ENCODE measurements at regions not wholly inside any gene's neighbourhood (a gene's known extent, or its start where the extent isn't known, plus 50 kb on each side); places are given as distances from the start of the nearest gene placed in this dataset.

DNA sequence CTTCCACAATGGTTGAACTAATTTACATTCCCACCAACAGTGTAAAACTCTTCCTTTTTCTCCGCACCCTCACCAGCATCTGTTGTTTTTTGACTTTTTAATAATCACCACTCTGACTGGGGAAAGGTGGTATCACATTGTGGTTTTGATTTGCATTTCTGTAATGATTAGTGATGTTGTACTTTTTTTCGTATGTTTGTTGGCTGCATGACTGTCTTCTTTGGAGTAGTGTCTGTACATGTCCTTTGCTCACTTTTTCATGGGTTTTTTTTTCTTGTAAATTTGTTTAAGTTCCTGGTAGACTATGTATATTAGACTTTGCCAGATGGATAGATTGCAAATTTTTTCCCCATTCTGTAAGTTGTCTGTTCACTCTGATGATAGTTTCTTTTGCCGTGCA lies 574.8 kb downstream of the KCNJ3 start:
- no peak for TF ChIP-seq MTA2 (IDR thresholded peaks at IDR 0.05; ENCODE audit: low read depth)
- TF ChIP-seq PML (IDR thresholded peaks at IDR 0.05; ENCODE audit: low read length), result no peak
- no peak for TF ChIP-seq MEIS2 (IDR thresholded peaks at IDR 0.05; ENCODE audit: partially characterized antibody)
- TF ChIP-seq ZNF780A (CRISPR knock-in tag; IDR thresholded peaks at IDR 0.05), result no peak
- TF ChIP-seq ZBTB1 (CRISPR knock-in tag; IDR thresholded peaks at IDR 0.05; ENCODE audit: borderline replicate concordance, low read depth), result no peak
- TF ChIP-seq BDP1 (IDR thresholded peaks at IDR 0.05; ENCODE audit: insufficient read depth, insufficient read length), result no peak
- TF ChIP-seq ZNF282 (CRISPR knock-in tag; IDR thresholded peaks at IDR 0.05), result no peak
- WGBS (ENCODE audit: insufficient coverage, low coverage, missing lambda C conversion rate), result 3% methylated on average over 3 of the region's 3 CpGs
- intact Hi-C loops (cut with micrococcal nuclease), result no loop called here
- ATAC-seq (no peak), DNase-seq (ENCODE audit: extremely low read depth in 1 of 4, low spot score in 3 of 4) (no peak), FAIRE-seq (no peak)
- no peaks in the 10 kb centered on the region for H3K27me3 ChIP-seq (ENCODE audit: control insufficient read depth in 2 of 2, insufficient read depth in 2 of 2, low read length in 2 of 2)
- in situ Hi-C loops (cut with MboI), result no loop called here
- ChIA-PET CTCF (ENCODE audit: low intra/inter-chr PET ratio) (no interaction called here), POLR2A (no interaction called here)
- H4K20me1 ChIP-seq (replicated peaks; ENCODE audit: control insufficient read depth, insufficient read depth, low read length), result no peaks in the 10 kb centered on the region
- H2AFZ ChIP-seq (ENCODE audit: low read depth, low read length), result no peak overlapping the region
- no peaks in the 10 kb centered on the region for H3K9me3 ChIP-seq (replicated peaks; ENCODE audit: control insufficient read depth, insufficient read depth, low read depth, low read length)
- no peaks in the 10 kb centered on the region for H3K79me2 ChIP-seq (ENCODE audit: control insufficient read depth, insufficient read depth, low read length)
- no peak overlapping the region for H3K27ac ChIP-seq (ENCODE audit: extremely low read depth, low read depth, low read length)
- no peaks in the 10 kb centered on the region for H3K4me1 ChIP-seq (replicated peaks in 1 of 2; ENCODE audit: control insufficient read depth in 2 of 2, insufficient read depth in 2 of 2, low read length in 2 of 2)
- no peak overlapping the region for H3K4me3 ChIP-seq
- no peak overlapping the region for H3K4me2 ChIP-seq (ENCODE audit: insufficient read depth, low read length)
- no peaks in the 10 kb centered on the region for H3K9me1 ChIP-seq (ENCODE audit: control insufficient read depth, insufficient read depth, low read length)
- H3K36me3 ChIP-seq (ENCODE audit: control insufficient read depth, insufficient read depth, low read length), result no peaks in the 10 kb centered on the region
- no peak overlapping the region for H3K9ac ChIP-seq (ENCODE audit: insufficient read depth in 1 of 2, low read depth in 2 of 2, low read length in 2 of 2)
- no TSS peak for BruUV-seq (replicated peaks)

DNA sequence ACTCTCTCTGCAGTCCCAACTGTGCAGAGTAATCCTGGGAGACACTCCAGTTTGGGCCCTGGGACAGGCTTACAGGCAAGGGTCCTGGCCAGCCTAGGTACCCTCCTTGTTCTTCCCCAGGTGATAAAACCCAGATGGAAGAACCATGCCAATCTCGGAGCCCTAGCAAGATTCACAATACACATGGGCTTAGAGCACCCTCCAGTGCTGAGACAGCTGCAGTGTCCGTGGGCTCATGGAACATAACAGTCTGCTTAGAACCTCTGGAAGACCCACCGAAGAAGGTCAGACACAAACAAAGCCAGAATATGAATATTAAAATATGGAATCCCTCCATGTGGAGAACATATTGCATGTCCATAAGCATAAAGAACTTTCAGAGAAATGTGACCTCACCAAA lies 568.1 kb downstream of the KCNJ3 start:
- no TSS peak for BruUV-seq (replicated peaks)
- FAIRE-seq (no peak), ATAC-seq (no peak), DNase-seq (ENCODE audit: extremely low read depth in 1 of 4, low spot score in 3 of 4) (no peak)
- no peak overlapping the region for H3K4me3 ChIP-seq
- no peaks in the 10 kb centered on the region for H4K20me1 ChIP-seq (replicated peaks; ENCODE audit: control insufficient read depth, insufficient read depth, low read length)
- intact Hi-C loops (cut with micrococcal nuclease) (no loop called here), in situ Hi-C loops (cut with MboI) (no loop called here)
- ChIA-PET CTCF (ENCODE audit: low intra/inter-chr PET ratio) (no interaction called here), POLR2A (no interaction called here)
- H3K27me3 ChIP-seq (ENCODE audit: control insufficient read depth in 2 of 2, insufficient read depth in 2 of 2, low read length in 2 of 2), result no peaks in the 10 kb centered on the region
- no peaks in the 10 kb centered on the region for H3K9me3 ChIP-seq (replicated peaks; ENCODE audit: control insufficient read depth, insufficient read depth, low read depth, low read length)
- no peaks in the 10 kb centered on the region for H3K36me3 ChIP-seq (ENCODE audit: control insufficient read depth, insufficient read depth, low read length)
- H3K4me1 ChIP-seq (replicated peaks in 1 of 2; ENCODE audit: control insufficient read depth in 2 of 2, insufficient read depth in 2 of 2, low read length in 2 of 2), result no peaks in the 10 kb centered on the region
- H3K9me1 ChIP-seq (ENCODE audit: control insufficient read depth, insufficient read depth, low read length), result no peaks in the 10 kb centered on the region
- no peak overlapping the region for H3K27ac ChIP-seq (ENCODE audit: extremely low read depth, low read depth, low read length)
- no peaks in the 10 kb centered on the region for H3K79me2 ChIP-seq (ENCODE audit: control insufficient read depth, insufficient read depth, low read length)
- WGBS (ENCODE audit: insufficient coverage, low coverage, missing lambda C conversion rate), result 13% methylated on average over 3 of the region's 3 CpGs
- no peak overlapping the region for H3K4me2 ChIP-seq (ENCODE audit: insufficient read depth, low read length)
- no peak overlapping the region for H2AFZ ChIP-seq (ENCODE audit: low read depth, low read length)
- H3K9ac ChIP-seq (ENCODE audit: insufficient read depth in 1 of 2, low read depth in 2 of 2, low read length in 2 of 2), result no peak overlapping the region
- TF ChIP-seq MXI1 (IDR thresholded peaks at IDR 0.05; ENCODE audit: low read depth, low read length) (no peak), RBFOX2 (IDR thresholded peaks at IDR 0.05; ENCODE audit: low read depth, low read length) (no peak), BCOR (IDR thresholded peaks at IDR 0.05) (no peak), TSC22D4 (tag; IDR thresholded peaks at IDR 0.05) (no peak), EP300 (IDR thresholded peaks at IDR 0.05; ENCODE audit: low read length) (no peak), TFAM (CRISPR knock-in tag; conservative IDR thresholded peaks at IDR 0.05) (no peak)
- TF ChIP-seq, protein P1, sequence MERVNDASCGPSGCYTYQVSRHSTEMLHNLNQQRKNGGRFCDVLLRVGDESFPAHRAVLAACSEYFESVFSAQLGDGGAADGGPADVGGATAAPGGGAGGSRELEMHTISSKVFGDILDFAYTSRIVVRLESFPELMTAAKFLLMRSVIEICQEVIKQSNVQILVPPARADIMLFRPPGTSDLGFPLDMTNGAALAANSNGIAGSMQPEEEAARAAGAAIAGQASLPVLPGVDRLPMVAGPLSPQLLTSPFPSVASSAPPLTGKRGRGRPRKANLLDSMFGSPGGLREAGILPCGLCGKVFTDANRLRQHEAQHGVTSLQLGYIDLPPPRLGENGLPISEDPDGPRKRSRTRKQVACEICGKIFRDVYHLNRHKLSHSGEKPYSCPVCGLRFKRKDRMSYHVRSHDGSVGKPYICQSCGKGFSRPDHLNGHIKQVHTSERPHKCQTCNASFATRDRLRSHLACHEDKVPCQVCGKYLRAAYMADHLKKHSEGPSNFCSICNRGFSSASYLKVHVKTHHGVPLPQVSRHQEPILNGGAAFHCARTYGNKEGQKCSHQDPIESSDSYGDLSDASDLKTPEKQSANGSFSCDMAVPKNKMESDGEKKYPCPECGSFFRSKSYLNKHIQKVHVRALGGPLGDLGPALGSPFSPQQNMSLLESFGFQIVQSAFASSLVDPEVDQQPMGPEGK (CRISPR knock-in tag; IDR thresholded peaks at IDR 0.05; ENCODE audit: borderline replicate concordance), result no peak
- TF ChIP-seq, protein P2, sequence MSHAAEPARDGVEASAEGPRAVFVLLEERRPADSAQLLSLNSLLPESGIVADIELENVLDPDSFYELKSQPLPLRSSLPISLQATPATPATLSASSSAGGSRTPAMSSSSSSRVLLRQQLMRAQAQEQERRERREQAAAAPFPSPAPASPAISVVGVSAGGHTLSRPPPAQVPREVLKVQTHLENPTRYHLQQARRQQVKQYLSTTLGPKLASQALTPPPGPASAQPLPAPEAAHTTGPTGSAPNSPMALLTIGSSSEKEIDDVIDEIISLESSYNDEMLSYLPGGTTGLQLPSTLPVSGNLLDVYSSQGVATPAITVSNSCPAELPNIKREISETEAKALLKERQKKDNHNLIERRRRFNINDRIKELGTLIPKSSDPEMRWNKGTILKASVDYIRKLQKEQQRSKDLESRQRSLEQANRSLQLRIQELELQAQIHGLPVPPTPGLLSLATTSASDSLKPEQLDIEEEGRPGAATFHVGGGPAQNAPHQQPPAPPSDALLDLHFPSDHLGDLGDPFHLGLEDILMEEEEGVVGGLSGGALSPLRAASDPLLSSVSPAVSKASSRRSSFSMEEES (CRISPR knock-in tag; IDR thresholded peaks at IDR 0.05), result no peak
- TF ChIP-seq, protein P3, sequence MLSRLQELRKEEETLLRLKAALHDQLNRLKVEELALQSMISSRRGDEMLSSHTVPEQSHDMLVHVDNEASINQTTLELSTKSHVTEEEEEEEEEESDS (CRISPR knock-in tag; IDR thresholded peaks at IDR 0.05), result no peak

Data from K562 (cell line).